Neural progenitor cell (in vitro differentiated cells): ENCODE measurements at regions not wholly inside any gene's neighbourhood (a gene's known extent, or its start where the extent isn't known, plus 50 kb on each side); places are given as distances from the start of the nearest gene placed in this dataset.

Source experiments
- DNase-seq: peaks from one replicate; pipeline ENCODE4 v3.0.0-alpha.2; 2016; ENCODE audit warnings: low spot score
- H2AFZ ChIP-seq: fragments of 200-600 bp; sonication (generic); replicated peaks from 2 replicates; pipeline ENCODE4 v1.6.1; 2016; ENCODE audit warnings: antibody characterized with exemption
- H3F3A ChIP-seq: fragments of 200-600 bp; sonication (generic); 2 replicates; pipeline ENCODE4 v1.6.1; 2016; ENCODE audit warnings: antibody characterized with exemption, low read depth
- H3K27ac ChIP-seq: fragments of 200-600 bp; sonication (generic); 2 replicates; pipeline ENCODE4 v1.5.1; 2016; ENCODE audit warnings: mild to moderate bottlenecking
- H3K27me3 ChIP-seq: fragments of 200-600 bp; sonication (generic); 2 replicates; pipeline ENCODE4 v1.6.1; 2016; ENCODE audit warnings: mild to moderate bottlenecking, moderate library complexity
- H3K36me3 ChIP-seq: fragments of 200-600 bp; sonication (generic); 2 replicates; pipeline ENCODE4 v1.5.1; 2016
- H3K4me1 ChIP-seq: fragments of 200-600 bp; sonication (generic); 2 replicates; pipeline ENCODE4 v1.6.1; 2016; ENCODE audit warnings: mixed run types
- H3K4me2 ChIP-seq: fragments of 200-600 bp; sonication (generic); 2 replicates; pipeline ENCODE4 v1.6.1; 2016
- H3K4me3 ChIP-seq: fragments of 200-600 bp; sonication (generic); 2 replicates; pipeline ENCODE4 v1.5.1; 2016
- H3K79me2 ChIP-seq: fragments of 200-600 bp; sonication (generic); 2 replicates; pipeline ENCODE4 v1.6.1; 2016; ENCODE audit warnings: low read depth
- H3K9ac ChIP-seq: fragments of 200-600 bp; sonication (generic); 2 replicates; pipeline ENCODE4 v1.6.1; 2016
- H3K9me3 ChIP-seq: fragments of 200-600 bp; sonication (generic); 2 replicates; pipeline ENCODE4 v1.5.1; 2016; ENCODE audit warnings: low read depth
- H4K20me1 ChIP-seq: fragments of 200-600 bp; sonication (generic); 2 replicates; pipeline ENCODE4 v1.6.1; 2016; ENCODE audit warnings: low read depth
- H3K27ac Mint-ChIP-seq: 3 replicates; pipeline ENCODE4 v1.8.0; 2021; ENCODE audit warnings: mixed read lengths
- H3K27me3 Mint-ChIP-seq: 2 replicates; pipeline ENCODE4 v1.8.0; 2022; ENCODE audit warnings: low read depth, mild to moderate bottlenecking, inconsistent platforms, moderate library complexity, mixed read lengths; ENCODE audit not compliant: insufficient read depth
- H3K36me3 Mint-ChIP-seq: 3 replicates; pipeline ENCODE4 v1.8.0; 2021; ENCODE audit warnings: mixed read lengths
- H3K4me1 Mint-ChIP-seq: 3 replicates; pipeline ENCODE4 v1.8.0; 2021; ENCODE audit warnings: mixed read lengths
- H3K4me3 Mint-ChIP-seq: 3 replicates; pipeline ENCODE4 v1.8.0; 2021; ENCODE audit warnings: mild to moderate bottlenecking, moderate library complexity, mixed read lengths
- H3K9me3 Mint-ChIP-seq: 3 replicates; pipeline ENCODE4 v1.8.0; 2020; ENCODE audit warnings: mixed read lengths
- EZH2 ChIP-seq: fragments of 200-600 bp; sonication (generic); IDR thresholded peaks from 2 replicates; pipeline ENCODE4 v1.6.1; 2017; ENCODE audit warnings: antibody characterized with exemption, mild to moderate bottlenecking, moderate library complexity
- EZH2phosphoT487 ChIP-seq: fragments of 200-600 bp; sonication (generic); IDR thresholded peaks from 2 replicates; pipeline ENCODE4 v1.6.1; 2017; ENCODE audit warnings: antibody characterized with exemption
- TF ChIP-seq, protein P1 (sequence below): fragments of 200-600 bp; sonication (generic); IDR thresholded peaks from 2 replicates; pipeline ENCODE4 v1.5.1; 2017; ENCODE audit warnings: antibody characterized with exemption, mild to moderate bottlenecking

DNA sequence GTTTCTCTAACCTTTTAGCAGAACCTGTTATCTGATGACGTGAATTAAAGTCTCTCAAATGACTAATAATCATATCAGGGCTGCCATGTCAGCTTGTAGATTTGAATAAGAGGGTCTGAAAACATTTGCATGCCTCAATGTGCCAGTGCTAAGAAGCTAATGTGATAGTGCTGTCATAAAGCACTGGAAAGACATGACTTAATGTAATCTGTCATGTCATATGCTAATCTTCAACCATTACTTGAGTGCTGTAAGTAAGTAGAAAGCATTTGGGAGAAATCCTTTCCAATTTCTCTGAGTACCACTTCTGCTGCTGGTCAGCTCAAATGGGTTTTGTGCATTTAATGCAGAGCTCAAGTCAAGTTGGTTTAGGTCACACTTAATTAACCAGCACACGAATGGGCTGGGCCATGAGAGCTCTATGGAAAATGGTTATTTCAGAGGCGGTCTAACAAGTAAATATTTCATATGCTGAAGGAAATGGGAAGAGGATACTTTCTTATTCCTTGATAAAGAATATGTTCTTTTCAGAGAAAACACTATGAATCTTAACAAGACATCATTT lies 609.2 kb downstream of the LMO4 start:
- no peak for TF ChIP-seq EZH2
- no peak for TF ChIP-seq EZH2phosphoT487
- TF ChIP-seq, protein P1, sequence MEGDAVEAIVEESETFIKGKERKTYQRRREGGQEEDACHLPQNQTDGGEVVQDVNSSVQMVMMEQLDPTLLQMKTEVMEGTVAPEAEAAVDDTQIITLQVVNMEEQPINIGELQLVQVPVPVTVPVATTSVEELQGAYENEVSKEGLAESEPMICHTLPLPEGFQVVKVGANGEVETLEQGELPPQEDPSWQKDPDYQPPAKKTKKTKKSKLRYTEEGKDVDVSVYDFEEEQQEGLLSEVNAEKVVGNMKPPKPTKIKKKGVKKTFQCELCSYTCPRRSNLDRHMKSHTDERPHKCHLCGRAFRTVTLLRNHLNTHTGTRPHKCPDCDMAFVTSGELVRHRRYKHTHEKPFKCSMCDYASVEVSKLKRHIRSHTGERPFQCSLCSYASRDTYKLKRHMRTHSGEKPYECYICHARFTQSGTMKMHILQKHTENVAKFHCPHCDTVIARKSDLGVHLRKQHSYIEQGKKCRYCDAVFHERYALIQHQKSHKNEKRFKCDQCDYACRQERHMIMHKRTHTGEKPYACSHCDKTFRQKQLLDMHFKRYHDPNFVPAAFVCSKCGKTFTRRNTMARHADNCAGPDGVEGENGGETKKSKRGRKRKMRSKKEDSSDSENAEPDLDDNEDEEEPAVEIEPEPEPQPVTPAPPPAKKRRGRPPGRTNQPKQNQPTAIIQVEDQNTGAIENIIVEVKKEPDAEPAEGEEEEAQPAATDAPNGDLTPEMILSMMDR, result no peak
- Histone ChIP-seq H3K27ac (no peak overlapping the region), H3K9ac (no peak overlapping the region), H2AFZ (no peak overlapping the region), H3K4me1 (peaks cover 19% of the 10 kb centered on the region), H3F3A (no peaks in the 10 kb centered on the region), H4K20me1 (no peaks in the 10 kb centered on the region), H3K36me3 (no peaks in the 10 kb centered on the region), H3K27me3 (no peaks in the 10 kb centered on the region), H3K79me2 (no peaks in the 10 kb centered on the region), H3K4me3 (no peak overlapping the region), H3K9me3 (no peaks in the 10 kb centered on the region), H3K4me2 (no peak overlapping the region)
- no peak for DNase-seq
- peaks cover 4% of the 10 kb centered on the region for H3K9me3 Mint-ChIP-seq
- peaks cover 3% of the 10 kb centered on the region for H3K27me3 Mint-ChIP-seq
- peaks cover 14% of the 10 kb centered on the region for H3K4me1 Mint-ChIP-seq
- no peak overlapping the region for H3K27ac Mint-ChIP-seq
- no peak overlapping the region for H3K4me3 Mint-ChIP-seq
- no peaks in the 10 kb centered on the region for H3K36me3 Mint-ChIP-seq

DNA sequence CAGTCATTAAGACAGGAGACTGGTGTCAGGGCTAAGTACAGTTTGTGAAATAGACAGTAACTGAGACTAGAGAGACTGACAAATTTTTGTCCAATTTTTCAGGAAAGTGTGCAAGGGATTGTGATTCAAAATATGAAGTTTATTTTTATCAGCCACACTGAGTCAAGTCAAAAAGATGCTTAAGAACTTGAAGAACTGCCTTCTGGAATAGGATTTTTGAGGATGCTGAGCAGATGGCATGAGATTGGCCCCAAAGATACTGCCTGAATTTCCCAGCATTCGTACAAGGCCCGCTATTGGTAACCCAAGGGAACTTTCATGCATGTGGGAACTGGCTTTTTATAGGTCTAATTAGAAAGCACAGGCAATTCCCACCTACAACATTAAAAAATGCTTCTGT lies 610.0 kb downstream of the LMO4 start:
- Histone ChIP-seq H3K9me3 (no peaks in the 10 kb centered on the region), H3K36me3 (no peaks in the 10 kb centered on the region), H3K4me1 (peaks cover 19% of the 10 kb centered on the region), H3K27me3 (no peaks in the 10 kb centered on the region), H2AFZ (no peak overlapping the region), H3K4me3 (no peak overlapping the region), H4K20me1 (no peaks in the 10 kb centered on the region), H3F3A (no peaks in the 10 kb centered on the region), H3K27ac (no peak overlapping the region), H3K9ac (no peak overlapping the region), H3K79me2 (no peaks in the 10 kb centered on the region), H3K4me2 (no peak overlapping the region)
- Mint-ChIP-seq H3K27ac (no peak overlapping the region), H3K36me3 (no peaks in the 10 kb centered on the region), H3K4me3 (no peak overlapping the region), H3K4me1 (peaks cover 14% of the 10 kb centered on the region), H3K9me3 (peaks cover 4% of the 10 kb centered on the region), H3K27me3 (peaks cover 3% of the 10 kb centered on the region)
- no peak for DNase-seq
- TF ChIP-seq, protein P1, result no peak
- no peak for TF ChIP-seq EZH2
- TF ChIP-seq EZH2phosphoT487, result no peak

DNA sequence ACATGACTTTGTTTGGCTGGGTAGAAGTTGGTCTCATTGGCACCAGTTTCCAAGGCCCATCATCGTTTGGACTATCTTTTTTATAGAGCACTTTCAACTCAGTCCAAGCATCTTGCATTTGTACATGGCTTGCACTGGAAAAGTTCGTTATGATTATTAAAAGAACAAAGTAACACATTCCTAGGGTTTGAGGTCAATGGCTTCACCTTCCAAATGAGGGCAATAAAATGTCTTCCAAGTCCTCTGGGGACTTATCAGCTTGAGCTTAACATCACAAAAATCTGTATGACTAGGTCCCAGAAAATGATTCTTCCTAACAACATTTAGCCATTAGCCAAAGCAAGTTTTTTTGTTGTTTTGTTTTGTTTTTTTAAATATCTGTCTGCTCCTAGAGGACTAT lies 610.8 kb downstream of the LMO4 start:
- Histone ChIP-seq H3K79me2 (no peaks in the 10 kb centered on the region), H3K4me1 (peaks cover 19% of the 10 kb centered on the region), H3F3A (no peaks in the 10 kb centered on the region), H3K9me3 (no peaks in the 10 kb centered on the region), H3K27ac (no peak overlapping the region), H3K4me3 (no peak overlapping the region), H3K27me3 (no peaks in the 10 kb centered on the region), H3K9ac (no peak overlapping the region), H4K20me1 (no peaks in the 10 kb centered on the region), H3K36me3 (no peaks in the 10 kb centered on the region), H3K4me2 (no peak overlapping the region), H2AFZ (no peak overlapping the region)
- H3K4me3 Mint-ChIP-seq, result no peak overlapping the region
- H3K27ac Mint-ChIP-seq, result no peak overlapping the region
- H3K27me3 Mint-ChIP-seq, result peaks cover 3% of the 10 kb centered on the region
- peaks cover 14% of the 10 kb centered on the region for H3K4me1 Mint-ChIP-seq
- TF ChIP-seq EZH2 (no peak), EZH2phosphoT487 (no peak)
- TF ChIP-seq, protein P1, result no peak
- H3K36me3 Mint-ChIP-seq, result no peaks in the 10 kb centered on the region
- peaks cover 4% of the 10 kb centered on the region for H3K9me3 Mint-ChIP-seq
- no peak for DNase-seq
